Hepatocyte (in vitro differentiated cells): ENCODE measurements at regions not wholly inside any gene's neighbourhood (a gene's known extent, or its start where the extent isn't known, plus 50 kb on each side); places are given as distances from the start of the nearest gene placed in this dataset.

Experiments used
- DNase-seq: peaks from one replicate; pipeline ENCODE4 v3.0.0-alpha.2; 2016; ENCODE audit warnings: low spot score
- H2AFZ ChIP-seq: fragments of 200-600 bp; sonication (generic); 2 replicates; pipeline ENCODE4 v1.6.0; 2016; ENCODE audit warnings: antibody characterized with exemption, mild to moderate bottlenecking
- H3K27ac ChIP-seq: fragments of 200-600 bp; sonication (generic); 2 replicates; pipeline ENCODE4 v1.5.1; 2016; ENCODE audit warnings: mild to moderate bottlenecking
- H3K27me3 ChIP-seq: fragments of 200-600 bp; sonication (generic); 2 replicates; pipeline ENCODE4 v1.6.1; 2016
- H3K36me3 ChIP-seq: fragments of 200-600 bp; sonication (generic); replicated peaks from 2 replicates; pipeline ENCODE4 v1.5.1; 2016; ENCODE audit warnings: low read depth; ENCODE audit not compliant: insufficient read depth
- H3K4me1 ChIP-seq: fragments of 200-600 bp; sonication (generic); 2 replicates; pipeline ENCODE4 v1.5.1; 2016; ENCODE audit warnings: mild to moderate bottlenecking, moderate library complexity; ENCODE audit not compliant: insufficient read depth
- H3K4me2 ChIP-seq: fragments of 200-600 bp; sonication (generic); 2 replicates; pipeline ENCODE4 v1.6.0; 2016
- H3K4me3 ChIP-seq: fragments of 200-600 bp; sonication (generic); 2 replicates; pipeline ENCODE4 v1.5.1; 2016; ENCODE audit warnings: mild to moderate bottlenecking
- H3K79me2 ChIP-seq: fragments of 200-600 bp; sonication (generic); 2 replicates; pipeline ENCODE4 v1.6.0; 2017; ENCODE audit warnings: mild to moderate bottlenecking
- H3K9me2 ChIP-seq: fragments of 200-600 bp; sonication (generic); replicated peaks from 2 replicates; pipeline ENCODE4 v1.6.0; 2017; ENCODE audit warnings: mild to moderate bottlenecking; ENCODE audit not compliant: insufficient read depth
- H3K9me3 ChIP-seq: fragments of 200-600 bp; sonication (generic); 2 replicates; pipeline ENCODE4 v1.5.1; 2016; ENCODE audit warnings: low read depth, mild to moderate bottlenecking
- H4K20me1 ChIP-seq: fragments of 200-600 bp; sonication (generic); 2 replicates; pipeline ENCODE4 v1.6.0; 2016; ENCODE audit warnings: mild to moderate bottlenecking; ENCODE audit not compliant: insufficient read depth, poor library complexity, severe bottlenecking
- EZH2 ChIP-seq: fragments of 200-600 bp; sonication (generic); IDR thresholded peaks from 2 replicates; pipeline ENCODE4 v1.6.1; 2016; ENCODE audit warnings: antibody characterized with exemption, mild to moderate bottlenecking, borderline replicate concordance
- EZH2phosphoT487 ChIP-seq: fragments of 200-600 bp; sonication (generic); IDR thresholded peaks from one replicate; pipeline ENCODE4 v1.6.1; 2018; ENCODE audit warnings: antibody characterized with exemption, mild to moderate bottlenecking, low read depth, moderate library complexity; ENCODE audit not compliant: unreplicated experiment, severe bottlenecking
- WGBS: methylation state at CpG from one replicate; pipeline ENCODE4 v1.1.6; 2016; ENCODE audit warnings: low lambda C conversion rate; ENCODE audit errors: missing lambda C conversion rate; 5-methylcytosine and 5-hydroxymethylcytosine counted together
- TF ChIP-seq, protein P1 (sequence below): fragments of 200-600 bp; sonication (generic); IDR thresholded peaks from 2 replicates; pipeline ENCODE4 v1.5.1; 2016; ENCODE audit warnings: antibody characterized with exemption, mild to moderate bottlenecking; ENCODE audit not compliant: poor library complexity

DNA sequence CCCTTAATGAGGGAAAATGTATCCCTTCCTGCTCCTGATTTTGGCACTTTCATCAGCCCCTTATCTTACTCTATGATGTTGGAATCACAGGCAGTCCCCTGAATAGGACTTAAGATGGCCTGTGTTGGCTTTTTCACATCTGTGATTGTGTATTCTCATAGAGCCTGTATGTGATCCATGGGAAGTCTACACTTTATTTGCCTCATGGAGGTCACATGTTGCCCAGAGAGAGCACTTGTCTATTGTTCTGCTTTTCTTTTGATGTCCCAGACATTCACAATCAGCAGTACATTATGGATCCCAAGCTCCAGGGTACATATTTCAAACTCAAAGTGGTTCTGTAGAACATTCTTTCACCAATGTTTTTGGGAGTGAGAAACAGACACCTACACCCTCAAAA lies 885.2 kb upstream of the ADGRL2 start:
- TF ChIP-seq, protein P1, sequence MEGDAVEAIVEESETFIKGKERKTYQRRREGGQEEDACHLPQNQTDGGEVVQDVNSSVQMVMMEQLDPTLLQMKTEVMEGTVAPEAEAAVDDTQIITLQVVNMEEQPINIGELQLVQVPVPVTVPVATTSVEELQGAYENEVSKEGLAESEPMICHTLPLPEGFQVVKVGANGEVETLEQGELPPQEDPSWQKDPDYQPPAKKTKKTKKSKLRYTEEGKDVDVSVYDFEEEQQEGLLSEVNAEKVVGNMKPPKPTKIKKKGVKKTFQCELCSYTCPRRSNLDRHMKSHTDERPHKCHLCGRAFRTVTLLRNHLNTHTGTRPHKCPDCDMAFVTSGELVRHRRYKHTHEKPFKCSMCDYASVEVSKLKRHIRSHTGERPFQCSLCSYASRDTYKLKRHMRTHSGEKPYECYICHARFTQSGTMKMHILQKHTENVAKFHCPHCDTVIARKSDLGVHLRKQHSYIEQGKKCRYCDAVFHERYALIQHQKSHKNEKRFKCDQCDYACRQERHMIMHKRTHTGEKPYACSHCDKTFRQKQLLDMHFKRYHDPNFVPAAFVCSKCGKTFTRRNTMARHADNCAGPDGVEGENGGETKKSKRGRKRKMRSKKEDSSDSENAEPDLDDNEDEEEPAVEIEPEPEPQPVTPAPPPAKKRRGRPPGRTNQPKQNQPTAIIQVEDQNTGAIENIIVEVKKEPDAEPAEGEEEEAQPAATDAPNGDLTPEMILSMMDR, result no peak
- TF ChIP-seq EZH2 (no peak), EZH2phosphoT487 (no peak)
- DNase-seq, result no peak
- H3K4me3 ChIP-seq, result no peak overlapping the region
- no peak overlapping the region for H3K27ac ChIP-seq
- H3K36me3 ChIP-seq, result no peaks in the 10 kb centered on the region
- H3K27me3 ChIP-seq, result no peaks in the 10 kb centered on the region
- H3K4me1 ChIP-seq, result peaks cover 8% of the 10 kb centered on the region
- no peaks in the 10 kb centered on the region for H3K79me2 ChIP-seq
- H3K9me3 ChIP-seq, result no peaks in the 10 kb centered on the region
- no peaks in the 10 kb centered on the region for H3K9me2 ChIP-seq
- no peak overlapping the region for H3K4me2 ChIP-seq
- no peak overlapping the region for H2AFZ ChIP-seq
- H4K20me1 ChIP-seq, result no peaks in the 10 kb centered on the region

DNA sequence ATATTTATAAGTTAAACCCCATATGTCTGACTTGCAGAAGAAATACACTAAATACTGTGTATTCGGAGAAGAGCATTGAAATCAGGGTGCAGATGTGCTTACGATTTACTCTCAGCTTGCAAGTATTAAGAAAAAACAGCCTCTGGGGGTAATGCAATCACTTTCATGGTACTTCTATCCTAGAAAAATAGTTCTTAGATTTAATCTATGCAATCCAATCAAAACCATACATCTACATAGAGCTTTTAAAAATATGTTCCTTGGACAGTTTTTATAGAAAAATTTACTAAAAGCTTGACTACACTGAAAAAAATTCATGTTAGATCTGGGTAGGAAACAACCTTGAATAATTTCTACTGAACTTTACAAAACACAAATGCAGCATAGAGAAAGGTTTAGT lies 890.3 kb upstream of the ADGRL2 start:
- Histone ChIP-seq H3K27me3 (no peaks in the 10 kb centered on the region), H3K9me3 (no peaks in the 10 kb centered on the region), H3K27ac (no peak overlapping the region), H3K4me3 (no peak overlapping the region), H3K4me2 (peak overlapping the region; percentile 33), H4K20me1 (no peaks in the 10 kb centered on the region), H2AFZ (no peak overlapping the region), H3K79me2 (no peaks in the 10 kb centered on the region), H3K4me1 (peaks cover 4% of the 10 kb centered on the region), H3K9me2 (no peaks in the 10 kb centered on the region), H3K36me3 (no peaks in the 10 kb centered on the region)
- WGBS, result 74% methylated on average over 2 of the region's 2 CpGs
- no peak for DNase-seq
- TF ChIP-seq EZH2 (no peak), EZH2phosphoT487 (no peak)
- TF ChIP-seq, protein P1, result no peak

DNA sequence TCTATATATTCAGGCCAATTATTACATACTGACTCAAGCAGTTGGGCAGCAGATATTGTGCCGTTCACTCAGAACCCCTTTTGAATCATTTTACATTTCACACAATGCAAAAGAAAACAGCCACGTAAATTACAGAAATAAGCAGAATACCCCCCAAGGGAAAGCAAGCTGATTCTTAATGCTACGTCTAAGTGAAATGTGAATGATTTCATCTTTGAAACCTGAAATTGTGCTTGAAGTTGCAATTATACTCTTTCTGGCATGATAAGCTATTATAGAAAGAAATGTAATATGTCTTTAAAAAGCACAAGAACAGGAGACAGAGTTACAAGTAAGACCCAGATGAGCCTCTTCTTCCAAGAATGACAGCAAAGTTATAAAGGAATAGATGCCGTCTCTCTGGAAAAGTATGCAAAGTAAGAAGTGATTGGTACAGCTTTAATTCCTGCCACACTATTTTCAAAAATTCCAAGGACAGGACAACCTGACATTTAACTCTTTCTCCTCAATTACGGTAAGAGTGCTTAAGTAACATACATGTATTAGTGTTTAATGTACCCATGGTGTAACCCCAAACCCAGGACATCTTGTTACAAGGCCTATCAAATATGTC lies 891.5 kb upstream of the ADGRL2 start:
- peaks cover 4% of the 10 kb centered on the region for H3K4me1 ChIP-seq
- TF ChIP-seq EZH2 (no peak), EZH2phosphoT487 (no peak)
- TF ChIP-seq, protein P1, result no peak
- H3K36me3 ChIP-seq, result no peaks in the 10 kb centered on the region
- H3K27me3 ChIP-seq, result no peaks in the 10 kb centered on the region
- no peak overlapping the region for H2AFZ ChIP-seq
- no peak overlapping the region for H3K4me3 ChIP-seq
- no peak for DNase-seq
- H4K20me1 ChIP-seq, result no peaks in the 10 kb centered on the region
- no peaks in the 10 kb centered on the region for H3K79me2 ChIP-seq
- no peak overlapping the region for H3K4me2 ChIP-seq
- WGBS, result 58% methylated on average over 5 of the region's 5 CpGs
- H3K9me3 ChIP-seq, result no peaks in the 10 kb centered on the region
- no peaks in the 10 kb centered on the region for H3K9me2 ChIP-seq
- H3K27ac ChIP-seq, result no peak overlapping the region
